GM13976 (cell line): ENCODE measurements at regions not wholly inside any gene's neighbourhood (a gene's known extent, or its start where the extent isn't known, plus 50 kb on each side); places are given as distances from the start of the nearest gene placed in this dataset.
"Not testable (repeated sequence)": the region's sequence is repeated elsewhere in the genome, so short reads cannot be mapped to it uniquely, and the experiment has no call there.

Source experiments
- DNase-seq: peaks from one replicate; pipeline ENCODE4 v3.0.0; 2012; ENCODE audit warnings: low spot score
- in situ Hi-C: fragments of 300-500 bp; cut with MboI; formaldehyde crosslinking; loops from one replicate; pipeline ENCODE4 v1.12.0; 2022; ENCODE audit warnings: low sequenced_read_pairs, mixed read lengths, inconsistent platforms; ENCODE audit not compliant: unreplicated experiment
- TF ChIP-seq, protein P1 (sequence below): IDR thresholded peaks from 2 replicates; pipeline ENCODE4 v1.5.1; 2012; ENCODE audit warnings: borderline replicate concordance, mild to moderate bottlenecking; ENCODE audit not compliant: insufficient read depth; ENCODE audit errors: extremely low read depth, missing control alignments, control extremely low read depth

DNA sequence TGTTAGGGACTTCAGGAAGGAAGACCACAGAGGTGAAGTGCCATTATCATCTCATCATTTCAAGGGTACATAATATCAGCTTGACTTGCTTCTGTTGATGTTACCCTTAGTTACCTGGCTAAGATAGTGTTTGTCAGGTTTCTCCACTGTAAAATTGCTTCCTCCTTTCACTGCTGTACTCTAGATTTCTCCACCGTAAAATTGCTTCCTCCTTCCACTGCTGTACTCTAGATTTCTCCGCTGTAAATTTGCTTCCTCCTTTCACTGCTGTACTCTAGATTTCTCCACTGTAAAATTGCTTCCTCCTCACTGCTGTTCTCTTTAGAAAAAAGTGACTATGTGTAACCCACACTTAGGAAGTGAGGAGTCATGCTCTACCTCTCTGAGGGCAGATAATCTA lies 1460.3 kb downstream of the SUCLG1 start:
- in situ Hi-C loops: no loop called here
- no peak for DNase-seq

DNA sequence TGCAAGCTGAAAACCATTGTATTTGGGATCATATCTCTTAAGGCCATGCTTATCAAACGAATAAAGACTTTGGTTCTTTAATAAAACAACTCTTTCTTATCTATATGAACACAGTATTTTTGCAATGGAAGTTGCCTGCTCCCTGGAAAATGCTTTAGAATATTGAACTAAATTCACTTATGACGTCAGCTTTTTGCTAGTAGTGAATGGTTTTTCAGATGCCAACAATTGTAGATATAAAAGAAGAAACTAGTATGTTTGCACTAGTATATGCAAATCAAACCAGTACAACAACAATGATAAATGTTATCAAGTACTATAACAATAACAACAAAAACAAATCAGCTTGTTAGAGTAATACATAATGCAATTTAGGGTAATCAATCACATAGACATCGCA lies 1462.9 kb downstream of the SUCLG1 start:
- TF ChIP-seq, protein P1, sequence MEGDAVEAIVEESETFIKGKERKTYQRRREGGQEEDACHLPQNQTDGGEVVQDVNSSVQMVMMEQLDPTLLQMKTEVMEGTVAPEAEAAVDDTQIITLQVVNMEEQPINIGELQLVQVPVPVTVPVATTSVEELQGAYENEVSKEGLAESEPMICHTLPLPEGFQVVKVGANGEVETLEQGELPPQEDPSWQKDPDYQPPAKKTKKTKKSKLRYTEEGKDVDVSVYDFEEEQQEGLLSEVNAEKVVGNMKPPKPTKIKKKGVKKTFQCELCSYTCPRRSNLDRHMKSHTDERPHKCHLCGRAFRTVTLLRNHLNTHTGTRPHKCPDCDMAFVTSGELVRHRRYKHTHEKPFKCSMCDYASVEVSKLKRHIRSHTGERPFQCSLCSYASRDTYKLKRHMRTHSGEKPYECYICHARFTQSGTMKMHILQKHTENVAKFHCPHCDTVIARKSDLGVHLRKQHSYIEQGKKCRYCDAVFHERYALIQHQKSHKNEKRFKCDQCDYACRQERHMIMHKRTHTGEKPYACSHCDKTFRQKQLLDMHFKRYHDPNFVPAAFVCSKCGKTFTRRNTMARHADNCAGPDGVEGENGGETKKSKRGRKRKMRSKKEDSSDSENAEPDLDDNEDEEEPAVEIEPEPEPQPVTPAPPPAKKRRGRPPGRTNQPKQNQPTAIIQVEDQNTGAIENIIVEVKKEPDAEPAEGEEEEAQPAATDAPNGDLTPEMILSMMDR: no peak

More for the DNA sequence above, 1460.3 kb downstream of the SUCLG1 start:
- TF ChIP-seq, protein P1: no peak

DNA sequence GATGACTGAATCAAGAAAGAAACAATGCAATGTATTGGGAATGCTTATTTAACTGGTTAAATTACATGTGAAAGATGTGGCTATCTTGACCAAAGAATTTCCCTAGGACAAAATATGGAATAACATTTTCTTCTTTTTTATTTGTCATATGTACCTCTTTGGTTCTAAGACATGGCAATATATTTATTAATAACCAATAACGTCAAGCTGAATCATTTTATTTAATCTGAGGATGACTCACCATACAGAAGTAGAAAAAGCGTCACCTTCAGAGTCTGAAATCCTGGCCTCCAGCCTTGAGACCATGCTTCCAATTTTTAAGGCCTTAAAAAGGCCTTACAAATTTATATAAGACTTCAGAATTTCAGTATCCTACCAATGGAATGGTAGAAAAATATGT lies 1464.9 kb downstream of the SUCLG1 start:
- TF ChIP-seq, protein P1: no peak
- no peak for DNase-seq
- in situ Hi-C loops: no loop called here

More for the DNA sequence above, 1462.9 kb downstream of the SUCLG1 start:
- DNase-seq: no peak
- in situ Hi-C loops: no loop called here

DNA sequence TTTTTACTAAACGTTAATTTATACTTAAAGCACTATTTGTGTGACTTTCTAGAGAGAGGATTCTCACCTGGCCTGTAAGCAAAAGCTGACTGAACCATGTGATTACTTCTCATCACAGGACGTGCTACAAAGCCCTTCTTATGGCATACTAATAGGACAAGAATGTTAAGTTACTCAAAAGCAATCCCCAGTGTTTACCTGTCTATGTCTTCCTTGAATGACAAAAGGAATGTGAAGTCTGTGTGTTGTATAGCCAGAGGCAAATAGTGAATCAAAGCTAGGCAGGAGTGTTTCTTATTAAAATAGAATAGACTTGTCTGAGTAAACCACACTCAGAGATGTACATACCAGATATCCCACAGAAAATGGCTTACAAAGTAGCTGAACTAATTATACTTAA lies 1465.5 kb downstream of the SUCLG1 start:
- no peak for DNase-seq
- TF ChIP-seq, protein P1: no peak
- in situ Hi-C loops: no loop called here

DNA sequence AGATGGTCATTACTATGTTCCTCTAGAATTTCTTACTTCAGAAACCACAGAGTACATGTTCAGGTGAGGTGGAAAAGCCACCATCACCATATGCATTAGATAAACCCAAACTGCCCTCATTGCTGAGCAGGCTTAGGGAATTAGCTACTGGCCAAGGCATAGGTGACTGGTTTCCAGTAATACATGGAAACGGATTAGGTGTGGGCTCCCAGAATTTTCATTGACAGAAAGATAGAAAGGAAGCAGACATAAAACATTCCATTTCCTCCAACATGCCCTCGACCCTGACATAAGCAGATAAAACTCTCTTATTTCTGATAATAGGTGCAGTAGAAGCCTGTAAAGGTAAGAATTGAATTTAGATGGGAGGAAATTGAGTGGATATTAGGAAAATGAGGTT lies 1466.1 kb downstream of the SUCLG1 start:
- TF ChIP-seq, protein P1: no peak
- in situ Hi-C loops: no loop called here
- DNase-seq: no peak

DNA sequence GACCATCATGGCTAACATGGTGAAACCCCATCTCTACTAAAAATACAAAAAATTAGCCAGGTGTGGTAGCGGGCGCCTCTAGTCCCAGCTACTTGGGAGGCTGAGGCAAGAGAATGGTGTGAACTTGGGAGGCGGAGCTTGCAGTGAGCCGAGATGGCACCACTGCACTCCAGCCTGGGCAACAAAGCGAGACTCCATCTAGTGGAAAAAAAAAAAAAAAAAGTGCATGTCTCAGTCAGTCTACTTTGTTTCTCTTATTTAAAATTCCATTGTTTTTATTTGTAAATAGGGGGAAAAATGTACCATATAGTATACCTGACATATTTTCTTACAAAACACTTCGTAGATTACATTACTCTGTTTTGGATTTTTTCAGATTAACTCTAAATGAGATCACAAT lies 1471.4 kb downstream of the SUCLG1 start:
- DNase-seq, in situ Hi-C loops: not testable (repeated sequence)

DNA sequence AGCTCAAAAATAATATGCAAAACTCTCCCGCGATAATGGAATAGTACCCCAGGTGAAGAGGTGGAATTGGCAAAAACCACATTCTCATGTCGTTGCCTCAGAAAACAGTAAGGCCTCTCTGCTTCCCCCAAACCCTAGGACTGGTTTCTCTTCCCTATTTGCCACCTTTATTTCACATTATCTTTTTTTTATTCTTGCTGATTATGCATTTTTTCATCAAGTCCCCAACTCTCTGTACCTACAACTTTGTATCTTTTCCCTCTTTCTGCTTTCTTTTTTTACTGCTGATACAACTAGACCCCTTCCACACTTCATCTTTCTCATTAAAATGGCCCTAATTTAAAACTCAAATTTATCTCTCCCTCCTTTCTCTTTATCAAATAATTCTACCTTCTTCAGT lies 1472.2 kb downstream of the SUCLG1 start:
- DNase-seq: no peak
- TF ChIP-seq, protein P1: no peak
- in situ Hi-C loops: no loop called here
